K562 (cell line): ENCODE measurements at regions not wholly inside any gene's neighbourhood (a gene's known extent, or its start where the extent isn't known, plus 50 kb on each side); places are given as distances from the start of the nearest gene placed in this dataset.
A peak's percentile ranks its signal among the peaks of the same experiment; 100 is the strongest.

Source experiments
- ELF1 ChIP-seq: fragments of 200-800 bp; sonication (Bioruptor generic); IDR thresholded peaks from 2 replicates; pipeline ENCODE4 v1.6.1; 2016; ENCODE audit warnings: missing genetic modification characterization, missing compliant biosample characterization
- FOXA1 ChIP-seq: fragments of 450-650 bp; IDR thresholded peaks from 2 replicates; pipeline ENCODE4 v1.6.1; 2016; ENCODE audit warnings: mild to moderate bottlenecking, borderline replicate concordance
- KDM1A ChIP-seq, 2 experiments: fragments of 450-650 bp; IDR thresholded peaks; 2 replicates each; pipeline ENCODE4 v1.6.1; 2016; ENCODE audit warnings: mild to moderate bottlenecking in 2 of 2
- MAZ ChIP-seq, 2 experiments: fragments of 450-650 bp in 1 of 2; sonication (generic) in 1 of 2; formaldehyde crosslinking; IDR thresholded peaks in 1 of 2; conservative IDR thresholded peaks in 1 of 2; 2 replicates each; pipeline versions ENCODE4 v1.4.0 to v1.5.0; 2020; ENCODE audit warnings: mild to moderate bottlenecking in 1 of 2, missing genetic modification reagents in 1 of 2
- PHB ChIP-seq: fragments of 250-450 bp; sonication (Bioruptor Pico); IDR thresholded peaks from 2 replicates; pipeline ENCODE4 v1.5.0; 2021
- PPARD ChIP-seq: fragments of 250-450 bp; sonication (Bioruptor Pico); IDR thresholded peaks from 2 replicates; pipeline ENCODE4 v1.8.0; 2022; ENCODE audit warnings: inconsistent platforms, mild to moderate bottlenecking, moderate library complexity
- RAD51 ChIP-seq: fragments of 450-650 bp; IDR thresholded peaks from 2 replicates; pipeline ENCODE4 v1.7.1; 2016; ENCODE audit warnings: low read depth, mild to moderate bottlenecking, borderline replicate concordance
- RBM34 ChIP-seq: fragments of 200-400 bp; formaldehyde crosslinking; IDR thresholded peaks from 2 replicates; pipeline ENCODE4 v1.6.1; 2018; ENCODE audit warnings: low read length, borderline replicate concordance; ENCODE audit not compliant: insufficient read depth
- RHOXF2B ChIP-seq: fragments of 250-450 bp; sonication (Bioruptor Pico); conservative IDR thresholded peaks from 2 replicates; pipeline ENCODE4 v1.5.1; 2021
- SMAD4 ChIP-seq: fragments of 250-450 bp; sonication (Bioruptor Pico); conservative IDR thresholded peaks from 2 replicates; pipeline ENCODE4 v1.8.0; 2021; ENCODE audit warnings: inconsistent platforms, mild to moderate bottlenecking, moderate library complexity
- SRF ChIP-seq, 2 experiments: fragments of 250-450, 450-650 bp in 1 of 2; sonication (Bioruptor Pico) in 1 of 2; sonication (generic) in 1 of 2; formaldehyde crosslinking; IDR thresholded peaks; 2 replicates each; pipeline versions ENCODE4 v1.5.0 to v1.5.1; 2020 to 2022; ENCODE audit warnings: mild to moderate bottlenecking in 1 of 2, missing genetic modification reagents in 1 of 2
- TF ChIP-seq, protein P1 (sequence below): sonication (generic); formaldehyde crosslinking; IDR thresholded peaks from 2 replicates; pipeline ENCODE4 v1.8.0; 2023; ENCODE audit warnings: missing genetic modification reagents, mild to moderate bottlenecking, borderline replicate concordance
- TF ChIP-seq, protein P2 (sequence below), 2 experiments: fragments of 450-650 bp; IDR thresholded peaks; 2 replicates each; pipeline ENCODE4 v1.6.1; 2016; ENCODE audit warnings: mild to moderate bottlenecking in 2 of 2, borderline replicate concordance in 1 of 2, low read depth in 1 of 2, moderate library complexity in 1 of 2

DNA sequence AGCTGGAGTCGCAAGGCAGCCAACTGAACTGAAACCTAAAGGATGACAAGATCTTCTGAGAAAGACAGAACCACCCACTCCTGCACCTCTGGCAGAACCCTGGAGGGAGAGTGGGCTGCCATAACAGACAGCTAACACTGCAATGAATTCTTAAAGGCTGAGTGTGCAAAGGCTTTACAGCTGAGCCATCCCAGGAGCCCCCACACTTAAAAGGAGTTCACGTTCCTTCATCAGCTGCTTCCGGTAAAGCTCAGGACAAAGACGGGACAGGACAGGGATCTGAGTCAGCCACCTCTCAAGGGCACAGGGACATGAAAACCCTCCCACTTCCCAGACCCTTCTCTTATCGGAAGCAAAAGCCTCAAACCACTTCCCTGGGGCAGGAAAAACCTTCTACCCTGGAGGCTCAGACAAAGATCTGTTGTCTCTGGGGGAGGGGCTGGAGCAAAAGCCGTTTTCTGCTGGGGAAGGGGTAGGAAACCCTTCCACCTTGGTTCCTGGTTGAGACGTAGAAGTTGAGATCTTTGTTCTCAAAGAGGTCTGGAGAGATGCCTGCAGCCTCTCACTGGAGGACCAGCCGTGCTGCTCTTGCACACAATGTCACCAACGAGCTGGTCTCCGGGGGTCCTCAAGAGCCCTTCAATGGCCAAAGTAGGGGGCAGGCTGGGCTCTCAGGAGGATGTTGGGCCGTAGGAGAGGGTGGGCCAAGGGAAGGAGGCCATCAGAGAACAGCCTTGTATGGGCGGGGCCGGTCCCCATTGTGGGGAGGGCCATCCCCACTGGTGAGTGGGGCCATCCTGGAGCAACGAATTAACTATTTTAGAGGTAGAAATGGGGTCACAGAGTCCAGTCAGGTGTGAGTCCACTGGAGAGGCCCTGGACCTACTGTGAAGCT, 452.4 kb downstream of the PTPRU start (continued):
- TF ChIP-seq, protein P1, sequence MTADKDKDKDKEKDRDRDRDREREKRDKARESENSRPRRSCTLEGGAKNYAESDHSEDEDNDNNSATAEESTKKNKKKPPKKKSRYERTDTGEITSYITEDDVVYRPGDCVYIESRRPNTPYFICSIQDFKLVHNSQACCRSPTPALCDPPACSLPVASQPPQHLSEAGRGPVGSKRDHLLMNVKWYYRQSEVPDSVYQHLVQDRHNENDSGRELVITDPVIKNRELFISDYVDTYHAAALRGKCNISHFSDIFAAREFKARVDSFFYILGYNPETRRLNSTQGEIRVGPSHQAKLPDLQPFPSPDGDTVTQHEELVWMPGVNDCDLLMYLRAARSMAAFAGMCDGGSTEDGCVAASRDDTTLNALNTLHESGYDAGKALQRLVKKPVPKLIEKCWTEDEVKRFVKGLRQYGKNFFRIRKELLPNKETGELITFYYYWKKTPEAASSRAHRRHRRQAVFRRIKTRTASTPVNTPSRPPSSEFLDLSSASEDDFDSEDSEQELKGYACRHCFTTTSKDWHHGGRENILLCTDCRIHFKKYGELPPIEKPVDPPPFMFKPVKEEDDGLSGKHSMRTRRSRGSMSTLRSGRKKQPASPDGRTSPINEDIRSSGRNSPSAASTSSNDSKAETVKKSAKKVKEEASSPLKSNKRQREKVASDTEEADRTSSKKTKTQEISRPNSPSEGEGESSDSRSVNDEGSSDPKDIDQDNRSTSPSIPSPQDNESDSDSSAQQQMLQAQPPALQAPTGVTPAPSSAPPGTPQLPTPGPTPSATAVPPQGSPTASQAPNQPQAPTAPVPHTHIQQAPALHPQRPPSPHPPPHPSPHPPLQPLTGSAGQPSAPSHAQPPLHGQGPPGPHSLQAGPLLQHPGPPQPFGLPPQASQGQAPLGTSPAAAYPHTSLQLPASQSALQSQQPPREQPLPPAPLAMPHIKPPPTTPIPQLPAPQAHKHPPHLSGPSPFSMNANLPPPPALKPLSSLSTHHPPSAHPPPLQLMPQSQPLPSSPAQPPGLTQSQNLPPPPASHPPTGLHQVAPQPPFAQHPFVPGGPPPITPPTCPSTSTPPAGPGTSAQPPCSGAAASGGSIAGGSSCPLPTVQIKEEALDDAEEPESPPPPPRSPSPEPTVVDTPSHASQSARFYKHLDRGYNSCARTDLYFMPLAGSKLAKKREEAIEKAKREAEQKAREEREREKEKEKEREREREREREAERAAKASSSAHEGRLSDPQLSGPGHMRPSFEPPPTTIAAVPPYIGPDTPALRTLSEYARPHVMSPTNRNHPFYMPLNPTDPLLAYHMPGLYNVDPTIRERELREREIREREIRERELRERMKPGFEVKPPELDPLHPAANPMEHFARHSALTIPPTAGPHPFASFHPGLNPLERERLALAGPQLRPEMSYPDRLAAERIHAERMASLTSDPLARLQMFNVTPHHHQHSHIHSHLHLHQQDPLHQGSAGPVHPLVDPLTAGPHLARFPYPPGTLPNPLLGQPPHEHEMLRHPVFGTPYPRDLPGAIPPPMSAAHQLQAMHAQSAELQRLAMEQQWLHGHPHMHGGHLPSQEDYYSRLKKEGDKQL (CRISPR knock-in tag), result no peak
- TF ChIP-seq FOXA1 (no peak), MAZ (CRISPR knock-in tag; conservative IDR thresholded peaks at IDR 0.05 in 1 of 2, IDR thresholded peaks at IDR 0.05 in 1 of 2) (peak in 1 of 2 experiments; percentile 26; a peak in 1 of 4 replicates), ELF1 (tag) (peak; percentile 60), PPARD (CRISPR knock-in tag) (no peak), PHB (CRISPR knock-in tag) (no peak), SRF (CRISPR knock-in tag; IDR thresholded peaks at IDR 0.05) (peak in 1 of 2 experiments; percentile 50; a peak in 1 of 4 replicates), SMAD4 (0 out of 2 replicates have a peak, but pooled peaks have one; percentile 20), RBM34 (no peak), RHOXF2B (CRISPR knock-in tag) (no peak), RAD51 (no peak), KDM1A (IDR thresholded peaks at IDR 0.05) (no peak)
- TF ChIP-seq, protein P2, sequence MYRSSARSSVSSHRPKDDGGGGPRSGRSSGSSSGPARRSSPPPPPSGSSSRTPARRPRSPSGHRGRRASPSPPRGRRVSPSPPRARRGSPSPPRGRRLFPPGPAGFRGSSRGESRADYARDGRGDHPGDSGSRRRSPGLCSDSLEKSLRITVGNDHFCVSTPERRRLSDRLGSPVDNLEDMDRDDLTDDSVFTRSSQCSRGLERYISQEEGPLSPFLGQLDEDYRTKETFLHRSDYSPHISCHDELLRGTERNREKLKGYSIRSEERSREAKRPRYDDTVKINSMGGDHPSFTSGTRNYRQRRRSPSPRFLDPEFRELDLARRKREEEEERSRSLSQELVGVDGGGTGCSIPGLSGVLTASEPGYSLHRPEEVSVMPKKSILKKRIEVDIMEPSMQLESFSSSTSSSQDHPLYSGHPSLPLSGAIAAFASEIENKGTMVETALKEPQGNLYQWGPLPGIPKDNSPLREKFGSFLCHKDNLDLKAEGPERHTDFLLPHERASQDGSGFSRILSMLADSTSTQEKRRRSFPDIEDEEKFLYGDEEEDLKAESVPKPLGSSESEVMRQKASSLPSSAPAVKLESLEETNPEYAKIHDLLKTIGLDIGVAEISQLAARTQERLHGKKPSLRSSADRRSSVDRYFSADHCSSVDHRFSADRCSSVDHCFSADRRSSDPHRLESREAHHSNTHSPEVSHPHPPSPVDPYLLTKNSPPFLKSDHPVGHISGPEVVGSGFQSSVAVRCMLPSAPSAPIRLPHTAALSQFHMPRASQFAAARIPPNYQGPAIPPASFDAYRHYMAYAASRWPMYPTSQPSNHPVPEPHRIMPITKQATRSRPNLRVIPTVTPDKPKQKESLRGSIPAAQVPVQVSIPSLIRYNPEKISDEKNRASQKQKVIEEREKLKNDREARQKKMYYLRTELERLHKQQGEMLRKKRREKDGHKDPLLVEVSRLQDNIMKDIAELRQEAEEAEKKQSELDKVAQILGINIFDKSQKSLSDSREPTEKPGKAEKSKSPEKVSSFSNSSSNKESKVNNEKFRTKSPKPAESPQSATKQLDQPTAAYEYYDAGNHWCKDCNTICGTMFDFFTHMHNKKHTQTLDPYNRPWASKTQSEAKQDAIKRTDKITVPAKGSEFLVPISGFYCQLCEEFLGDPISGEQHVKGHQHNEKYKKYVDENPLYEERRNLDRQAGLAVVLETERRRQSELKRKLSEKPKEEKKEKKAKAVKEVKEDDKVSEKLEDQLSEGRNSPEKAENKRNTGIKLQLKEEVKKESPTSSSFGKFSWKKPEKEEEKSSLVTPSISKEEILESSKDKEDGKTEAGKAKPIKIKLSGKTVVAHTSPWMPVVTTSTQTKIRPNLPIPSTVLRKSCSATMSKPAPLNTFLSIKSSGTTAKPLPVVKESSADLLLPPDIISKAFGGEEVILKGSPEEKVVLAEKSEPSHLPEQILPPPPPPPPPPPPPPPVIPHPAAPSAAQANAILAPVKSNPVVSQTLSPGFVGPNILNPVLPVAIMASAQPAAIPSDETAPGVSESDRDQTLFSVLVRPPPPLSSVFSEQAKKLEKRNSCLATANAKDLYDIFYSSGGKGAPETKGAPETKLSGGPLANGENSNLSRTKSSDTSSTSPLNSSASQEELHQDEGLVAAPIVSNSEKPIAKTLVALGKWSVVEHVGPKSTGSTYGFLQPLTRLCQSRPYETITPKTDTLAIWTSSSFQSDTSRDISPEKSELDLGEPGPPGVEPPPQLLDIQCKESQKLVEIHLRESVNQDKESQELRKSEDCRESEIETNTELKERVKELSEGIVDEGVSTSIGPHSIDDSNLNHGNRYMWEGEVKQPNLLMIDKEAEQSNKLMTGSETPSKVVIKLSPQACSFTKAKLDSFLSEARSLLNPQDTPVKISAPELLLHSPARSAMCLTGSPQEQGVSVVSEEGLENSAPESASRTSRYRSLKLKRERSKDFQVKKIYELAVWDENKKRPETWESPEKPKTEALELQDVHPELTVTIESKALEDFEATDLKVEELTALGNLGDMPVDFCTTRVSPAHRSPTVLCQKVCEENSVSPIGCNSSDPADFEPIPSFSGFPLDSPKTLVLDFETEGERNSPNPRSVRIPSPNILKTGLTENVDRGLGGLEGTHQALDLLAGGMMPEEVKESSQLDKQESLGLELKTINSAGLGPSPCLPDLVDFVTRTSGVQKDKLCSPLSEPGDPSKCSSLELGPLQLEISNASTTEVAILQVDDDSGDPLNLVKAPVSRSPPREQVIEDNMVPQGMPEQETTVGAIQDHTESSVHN (IDR thresholded peaks at IDR 0.05; ENCODE audit: borderline replicate concordance in 1 of 2, low read depth in 1 of 2), result peak in 1 of 2 experiments; percentile 47; a peak in 1 of 4 replicates
